Sigmoid colon (tissue), 6 donors: ENCODE measurements at regions not wholly inside any gene's neighbourhood (a gene's known extent, or its start where the extent isn't known, plus 50 kb on each side); places are given as distances from the start of the nearest gene placed in this dataset.

Experiments used
- DNase-seq: peaks from one replicate; pipeline ENCODE4 v3.0.0-alpha.2; 2019
- H3K27ac ChIP-seq, 4 donors: fragments of 200-600 bp; sonication (generic); one replicate each; pipeline ENCODE4 v1.5.1; 2016 to 2019; ENCODE audit warnings: mild to moderate bottlenecking in 1 of 4
- H3K27me3 ChIP-seq, 3 donors: fragments of 200-600 bp; sonication (generic); one replicate each; pipeline ENCODE4 v1.5.1; 2019; ENCODE audit warnings: mild to moderate bottlenecking in 1 of 3
- H3K36me3 ChIP-seq, 4 donors: fragments of 200-600 bp; sonication (generic); one replicate each; pipeline ENCODE4 v1.5.1; 2016 to 2019
- H3K4me1 ChIP-seq, 4 donors: fragments of 200-600 bp; sonication (generic); one replicate each; pipeline ENCODE4 v1.5.1; 2017 to 2019
- H3K4me3 ChIP-seq, 4 donors: fragments of 200-600 bp; sonication (generic); one replicate each; pipeline ENCODE4 v1.5.1; 2017 to 2019; ENCODE audit warnings: mild to moderate bottlenecking in 2 of 4, moderate library complexity in 1 of 4
- H3K9me3 ChIP-seq, 4 donors: fragments of 200-600 bp in 3 of 4; sonication (generic) in 3 of 4; one replicate each; pipeline versions ENCODE4 v1.5.1 to v1.6.1; 2013 to 2019
- EP300 ChIP-seq, 4 donors: sonication (generic); formaldehyde crosslinking; IDR thresholded peaks; one replicate each; pipeline ENCODE4 v1.6.1; 2017; ENCODE audit warnings: antibody characterized with exemption in 4 of 4
- POLR2A ChIP-seq, 2 donors: fragments of 450-650 bp; IDR thresholded peaks; one replicate each; pipeline ENCODE4 v1.6.1; 2016; ENCODE audit warnings: antibody characterized with exemption in 2 of 2, mild to moderate bottlenecking in 2 of 2, moderate library complexity in 2 of 2
- POLR2AphosphoS5 ChIP-seq, 4 donors: sonication (generic); formaldehyde crosslinking; IDR thresholded peaks; one replicate each; pipeline ENCODE4 v1.6.1; 2017; ENCODE audit warnings: antibody characterized with exemption in 4 of 4
- WGBS, 2 donors: extraction: QIAGEN DNeasy Blood & Tissue Kit; methylation state at CpG; one replicate each; pipeline ENCODE4 v1.1.7; 2013; 5-methylcytosine and 5-hydroxymethylcytosine counted together
- intact Hi-C: fragments of 100-400 bp; cut with DNase I; formaldehyde crosslinking; loops from one replicate; pipeline ENCODE4 v1.15.1; 2023
- TF ChIP-seq, protein P1 (sequence below), 4 experiments: fragments of 450-650 bp in 3 of 4; fragments of 200-600 bp in 1 of 4; IDR thresholded peaks; one replicate each; pipeline ENCODE4 v1.5.1; 2016 to 2019; ENCODE audit warnings: antibody characterized with exemption in 4 of 4, mild to moderate bottlenecking in 3 of 4, moderate library complexity in 2 of 4
- donor health status: healthy with polysubstance abuse.
- donor health status: healthy.

DNA sequence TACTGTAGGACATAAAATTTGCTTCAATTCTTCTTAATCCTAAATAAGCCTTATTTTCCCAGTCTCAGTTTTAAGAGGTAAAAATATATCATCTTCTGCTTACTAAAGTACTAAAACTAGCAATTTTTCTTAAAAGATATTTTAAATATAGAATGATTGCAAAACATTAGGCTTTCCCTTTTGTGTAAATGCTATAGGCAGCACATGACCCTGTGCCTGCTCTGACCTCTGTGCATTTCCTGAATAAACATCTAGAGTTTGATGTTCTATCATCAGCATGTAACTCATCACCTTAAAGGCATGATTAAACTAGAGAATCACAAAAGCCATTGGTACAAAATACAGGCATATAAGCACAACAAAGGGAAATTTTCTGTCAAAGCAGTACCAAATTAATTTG is 422.7 kb downstream of the TFAP2B start:
- Histone ChIP-seq H3K36me3 (no peaks in the 10 kb centered on the region), H3K9me3 (no peaks in the 10 kb centered on the region), H3K27ac (no peak overlapping the region), H3K4me3 (no peak overlapping the region), H3K4me1 (no peaks in the 10 kb centered on the region), H3K27me3 (no peaks in the 10 kb centered on the region)
- TF ChIP-seq, protein P1, sequence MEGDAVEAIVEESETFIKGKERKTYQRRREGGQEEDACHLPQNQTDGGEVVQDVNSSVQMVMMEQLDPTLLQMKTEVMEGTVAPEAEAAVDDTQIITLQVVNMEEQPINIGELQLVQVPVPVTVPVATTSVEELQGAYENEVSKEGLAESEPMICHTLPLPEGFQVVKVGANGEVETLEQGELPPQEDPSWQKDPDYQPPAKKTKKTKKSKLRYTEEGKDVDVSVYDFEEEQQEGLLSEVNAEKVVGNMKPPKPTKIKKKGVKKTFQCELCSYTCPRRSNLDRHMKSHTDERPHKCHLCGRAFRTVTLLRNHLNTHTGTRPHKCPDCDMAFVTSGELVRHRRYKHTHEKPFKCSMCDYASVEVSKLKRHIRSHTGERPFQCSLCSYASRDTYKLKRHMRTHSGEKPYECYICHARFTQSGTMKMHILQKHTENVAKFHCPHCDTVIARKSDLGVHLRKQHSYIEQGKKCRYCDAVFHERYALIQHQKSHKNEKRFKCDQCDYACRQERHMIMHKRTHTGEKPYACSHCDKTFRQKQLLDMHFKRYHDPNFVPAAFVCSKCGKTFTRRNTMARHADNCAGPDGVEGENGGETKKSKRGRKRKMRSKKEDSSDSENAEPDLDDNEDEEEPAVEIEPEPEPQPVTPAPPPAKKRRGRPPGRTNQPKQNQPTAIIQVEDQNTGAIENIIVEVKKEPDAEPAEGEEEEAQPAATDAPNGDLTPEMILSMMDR (IDR thresholded peaks at IDR 0.05), result no peak
- no peak for TF ChIP-seq EP300 (IDR thresholded peaks at IDR 0.05)
- no peak for TF ChIP-seq POLR2A (IDR thresholded peaks at IDR 0.05)
- TF ChIP-seq POLR2AphosphoS5 (IDR thresholded peaks at IDR 0.05), result no peak
- intact Hi-C loops, result no loop called here
- no peak for DNase-seq

DNA sequence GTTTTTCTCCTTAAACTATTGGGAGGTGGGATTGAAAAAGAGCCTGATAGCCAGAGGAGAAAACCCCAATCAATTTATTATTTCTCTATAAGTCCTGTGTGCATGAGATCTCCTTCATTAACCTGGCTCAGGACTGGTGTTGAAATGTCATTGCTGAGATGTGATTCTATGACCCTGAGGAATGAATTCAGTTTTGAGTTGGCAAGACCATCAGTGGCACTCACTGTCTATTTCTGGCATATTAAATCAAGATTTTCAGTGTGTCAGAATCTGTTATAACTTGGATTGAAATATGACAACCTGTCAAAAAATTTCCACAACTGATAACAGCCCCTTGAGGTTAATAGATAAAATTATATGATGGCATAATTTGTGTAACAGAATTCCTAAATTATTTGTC is 431.1 kb downstream of the TFAP2B start:
- Histone ChIP-seq H3K9me3 (no peaks in the 10 kb centered on the region), H3K4me3 (no peak overlapping the region), H3K4me1 (no peaks in the 10 kb centered on the region), H3K36me3 (no peaks in the 10 kb centered on the region), H3K27me3 (no peaks in the 10 kb centered on the region), H3K27ac (no peak overlapping the region)
- TF ChIP-seq, protein P1 (IDR thresholded peaks at IDR 0.05), result no peak
- TF ChIP-seq EP300 (IDR thresholded peaks at IDR 0.05), result no peak
- DNase-seq, result no peak
- intact Hi-C loops, result no loop called here

GRCh38 chr6:51250317-51250716 is 431.6 kb downstream of the TFAP2B start:
- TF ChIP-seq POLR2A (IDR thresholded peaks at IDR 0.05) (no peak), EP300 (IDR thresholded peaks at IDR 0.05) (no peak), POLR2AphosphoS5 (IDR thresholded peaks at IDR 0.05) (no peak)
- TF ChIP-seq, protein P1 (IDR thresholded peaks at IDR 0.05), result no peak
- H3K9me3 ChIP-seq, result no peaks in the 10 kb centered on the region
- H3K4me3 ChIP-seq, result no peak overlapping the region
- H3K27me3 ChIP-seq, result no peaks in the 10 kb centered on the region
- H3K36me3 ChIP-seq, result no peaks in the 10 kb centered on the region
- 65 to 70% methylated on average over 4 of the region's 4 CpGs for WGBS, 2 donors
- no peaks in the 10 kb centered on the region for H3K4me1 ChIP-seq
- intact Hi-C loops, result no loop called here
- no peak overlapping the region for H3K27ac ChIP-seq
- no peak for DNase-seq

GRCh38 chr6:51257938-51258337 is 439.3 kb downstream of the TFAP2B start:
- Histone ChIP-seq H3K4me3 (no peak overlapping the region), H3K4me1 (no peaks in the 10 kb centered on the region), H3K27me3 (no peaks in the 10 kb centered on the region), H3K27ac (no peak overlapping the region), H3K9me3 (no peaks in the 10 kb centered on the region), H3K36me3 (no peaks in the 10 kb centered on the region)
- WGBS, 2 donors, result 57 to 83% methylated on average over 2 of the region's 2 CpGs
- DNase-seq, result no peak
- intact Hi-C loops, result no loop called here
- TF ChIP-seq, protein P1 (IDR thresholded peaks at IDR 0.05), result no peak
- no peak for TF ChIP-seq EP300 (IDR thresholded peaks at IDR 0.05)
- TF ChIP-seq POLR2A (IDR thresholded peaks at IDR 0.05), result no peak
- TF ChIP-seq POLR2AphosphoS5 (IDR thresholded peaks at IDR 0.05), result no peak

- no peaks in the 10 kb centered on the region for H3K27me3 ChIP-seq
- no peak for TF ChIP-seq POLR2A (IDR thresholded peaks at IDR 0.05)
- no peak for DNase-seq
- H3K4me3 ChIP-seq, result no peak overlapping the region
- no peaks in the 10 kb centered on the region for H3K9me3 ChIP-seq
- H3K4me1 ChIP-seq, result no peaks in the 10 kb centered on the region
- intact Hi-C loops, result no loop called here
- no peaks in the 10 kb centered on the region for H3K36me3 ChIP-seq
- WGBS, 2 donors, result 51 to 82% methylated on average over 3 of the region's 3 CpGs
- no peak overlapping the region for H3K27ac ChIP-seq
Measured at GRCh38 chr6:51260003-51260402, 441.3 kb downstream of the TFAP2B start.
